ENCODE measurements at regions not wholly inside any gene's neighbourhood (a gene's known extent, or its start where the extent isn't known, plus 50 kb on each side); places are given as distances from the start of the nearest gene placed in this dataset.

GRCh38 chr1:183733715-183734114, 71.2 kb upstream of the RGL1 start:
- Mint-ChIP-seq H3K4me1 (ENCODE audit: low read depth, unreplicated experiment) (peaks cover 23% of the 10 kb centered on the region), H3K4me3 (ENCODE audit: unreplicated experiment) (no peak overlapping the region), H3K27ac (ENCODE audit: unreplicated experiment) (no peak overlapping the region), H3K27me3 (ENCODE audit: low read depth, unreplicated experiment) (no peaks in the 10 kb centered on the region), H3K9me3 (ENCODE audit: unreplicated experiment) (no peaks in the 10 kb centered on the region), H3K36me3 (ENCODE audit: low read depth, unreplicated experiment) (no peaks in the 10 kb centered on the region)
- Histone ChIP-seq H3K27me3 (ENCODE audit: insufficient read depth, low read length) (no peaks in the 10 kb centered on the region), H3K4me2 (ENCODE audit: low read length) (no peak overlapping the region), H3K9me3 (ENCODE audit: insufficient read depth, low read depth, low read length) (no peaks in the 10 kb centered on the region), H3K36me3 (ENCODE audit: insufficient read depth, low read length) (no peaks in the 10 kb centered on the region), H3K9ac (ENCODE audit: low read length) (no peak overlapping the region), H3K4me3 (ENCODE audit: insufficient read depth, low read depth, low read length) (no peak overlapping the region), H3K79me2 (ENCODE audit: insufficient read depth, low read length) (no peaks in the 10 kb centered on the region), H3K4me1 (ENCODE audit: insufficient read depth, low read length) (no peaks in the 10 kb centered on the region), H3K27ac (ENCODE audit: low read depth, low read length) (no peak overlapping the region), H4K20me1 (ENCODE audit: insufficient read depth, low read length) (no peaks in the 10 kb centered on the region), H2AFZ (ENCODE audit: low read depth, low read length) (no peak overlapping the region)
- TF ChIP-seq EZH2 (IDR thresholded peaks at IDR 0.05; ENCODE audit: insufficient read depth, low read length), result no peak
- TF ChIP-seq, protein P1, sequence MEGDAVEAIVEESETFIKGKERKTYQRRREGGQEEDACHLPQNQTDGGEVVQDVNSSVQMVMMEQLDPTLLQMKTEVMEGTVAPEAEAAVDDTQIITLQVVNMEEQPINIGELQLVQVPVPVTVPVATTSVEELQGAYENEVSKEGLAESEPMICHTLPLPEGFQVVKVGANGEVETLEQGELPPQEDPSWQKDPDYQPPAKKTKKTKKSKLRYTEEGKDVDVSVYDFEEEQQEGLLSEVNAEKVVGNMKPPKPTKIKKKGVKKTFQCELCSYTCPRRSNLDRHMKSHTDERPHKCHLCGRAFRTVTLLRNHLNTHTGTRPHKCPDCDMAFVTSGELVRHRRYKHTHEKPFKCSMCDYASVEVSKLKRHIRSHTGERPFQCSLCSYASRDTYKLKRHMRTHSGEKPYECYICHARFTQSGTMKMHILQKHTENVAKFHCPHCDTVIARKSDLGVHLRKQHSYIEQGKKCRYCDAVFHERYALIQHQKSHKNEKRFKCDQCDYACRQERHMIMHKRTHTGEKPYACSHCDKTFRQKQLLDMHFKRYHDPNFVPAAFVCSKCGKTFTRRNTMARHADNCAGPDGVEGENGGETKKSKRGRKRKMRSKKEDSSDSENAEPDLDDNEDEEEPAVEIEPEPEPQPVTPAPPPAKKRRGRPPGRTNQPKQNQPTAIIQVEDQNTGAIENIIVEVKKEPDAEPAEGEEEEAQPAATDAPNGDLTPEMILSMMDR (IDR thresholded peaks at IDR 0.05; ENCODE audit: insufficient read depth, low read depth, low read length), result no peak
- DNase-seq (ENCODE audit: low read depth), result no peak
- no peak for FAIRE-seq

- Histone ChIP-seq H3K27ac (ENCODE audit: low read depth, low read length) (no peak overlapping the region), H3K9ac (ENCODE audit: low read length) (no peak overlapping the region), H3K27me3 (ENCODE audit: insufficient read depth, low read length) (no peaks in the 10 kb centered on the region), H3K9me3 (ENCODE audit: insufficient read depth, low read depth, low read length) (no peaks in the 10 kb centered on the region), H3K4me2 (ENCODE audit: low read length) (no peak overlapping the region), H3K36me3 (ENCODE audit: insufficient read depth, low read length) (no peaks in the 10 kb centered on the region), H3K4me1 (ENCODE audit: insufficient read depth, low read length) (no peaks in the 10 kb centered on the region), H3K79me2 (ENCODE audit: insufficient read depth, low read length) (no peaks in the 10 kb centered on the region), H3K4me3 (ENCODE audit: insufficient read depth, low read depth, low read length) (no peak overlapping the region), H2AFZ (ENCODE audit: low read depth, low read length) (no peak overlapping the region), H4K20me1 (ENCODE audit: insufficient read depth, low read length) (no peaks in the 10 kb centered on the region)
- peaks cover 23% of the 10 kb centered on the region for H3K4me1 Mint-ChIP-seq (ENCODE audit: low read depth, unreplicated experiment)
- no peak for TF ChIP-seq EZH2 (IDR thresholded peaks at IDR 0.05; ENCODE audit: insufficient read depth, low read length)
- TF ChIP-seq, protein P1 (IDR thresholded peaks at IDR 0.05; ENCODE audit: insufficient read depth, low read depth, low read length), result no peak
- H3K27ac Mint-ChIP-seq (ENCODE audit: unreplicated experiment), result no peak overlapping the region
- DNase-seq (ENCODE audit: low read depth) (no peak), FAIRE-seq (no peak)
- no peaks in the 10 kb centered on the region for H3K27me3 Mint-ChIP-seq (ENCODE audit: low read depth, unreplicated experiment)
- H3K4me3 Mint-ChIP-seq (ENCODE audit: unreplicated experiment), result no peak overlapping the region
- H3K36me3 Mint-ChIP-seq (ENCODE audit: low read depth, unreplicated experiment), result no peaks in the 10 kb centered on the region
- no peaks in the 10 kb centered on the region for H3K9me3 Mint-ChIP-seq (ENCODE audit: unreplicated experiment)
Measured at GRCh38 chr1:183732236-183732880, 72.6 kb upstream of the RGL1 start.

DNA sequence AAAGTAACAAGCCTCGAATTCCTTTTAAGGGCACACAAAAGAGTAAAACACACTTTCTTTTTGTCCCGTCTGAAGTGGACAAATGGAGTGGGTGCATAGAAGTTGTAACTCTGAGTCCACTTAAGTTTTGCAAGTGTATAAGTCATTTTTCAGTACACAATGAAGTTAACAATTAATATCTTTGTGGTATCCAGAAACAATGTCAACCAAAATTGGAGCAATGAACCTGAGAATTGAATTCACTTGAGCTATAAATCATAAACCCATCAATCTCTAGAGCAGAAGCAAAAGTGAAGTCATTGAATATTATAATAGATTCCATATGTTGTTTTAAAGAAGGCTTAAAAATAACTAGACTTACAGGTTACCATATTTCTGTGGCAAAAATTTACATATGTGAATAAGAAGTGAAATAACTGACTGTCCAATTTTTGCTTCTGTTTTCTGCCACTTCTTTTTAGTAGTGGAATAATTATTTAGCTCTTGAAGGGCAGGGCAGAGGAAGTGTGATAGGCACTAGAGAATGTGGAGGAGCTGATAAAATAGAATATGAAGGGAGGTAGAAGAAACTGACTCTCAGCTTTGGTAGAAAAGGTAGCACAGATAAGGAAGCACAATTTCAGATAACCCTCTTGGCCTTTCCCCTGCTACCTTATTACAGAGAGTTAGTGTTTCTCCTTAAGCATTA, 73.9 kb upstream of the RGL1 start:
- no peaks in the 10 kb centered on the region for H3K27me3 Mint-ChIP-seq (ENCODE audit: low read depth, unreplicated experiment)
- no peak overlapping the region for H3K4me3 ChIP-seq (ENCODE audit: insufficient read depth, low read depth, low read length)
- H4K20me1 ChIP-seq (ENCODE audit: insufficient read depth, low read length), result no peaks in the 10 kb centered on the region
- no peak for DNase-seq (ENCODE audit: low read depth)
- no peak overlapping the region for H3K27ac Mint-ChIP-seq (ENCODE audit: unreplicated experiment)
- no peak overlapping the region for H3K4me2 ChIP-seq (ENCODE audit: low read length)
- H3K36me3 Mint-ChIP-seq (ENCODE audit: low read depth, unreplicated experiment), result no peaks in the 10 kb centered on the region
- no peaks in the 10 kb centered on the region for H3K79me2 ChIP-seq (ENCODE audit: insufficient read depth, low read length)
- TF ChIP-seq EZH2 (IDR thresholded peaks at IDR 0.05; ENCODE audit: insufficient read depth, low read length), result no peak
- TF ChIP-seq, protein P1 (IDR thresholded peaks at IDR 0.05; ENCODE audit: insufficient read depth, low read depth, low read length), result no peak
- peaks cover 17% of the 10 kb centered on the region for H3K4me1 Mint-ChIP-seq (ENCODE audit: low read depth, unreplicated experiment)
- no peak for FAIRE-seq
- H3K27ac ChIP-seq (ENCODE audit: low read depth, low read length), result no peak overlapping the region
- H3K9me3 ChIP-seq (ENCODE audit: insufficient read depth, low read depth, low read length), result no peaks in the 10 kb centered on the region
- H3K4me3 Mint-ChIP-seq (ENCODE audit: unreplicated experiment), result no peak overlapping the region
- no peaks in the 10 kb centered on the region for H3K4me1 ChIP-seq (ENCODE audit: insufficient read depth, low read length)
- no peak overlapping the region for H3K9ac ChIP-seq (ENCODE audit: low read length)
- no peaks in the 10 kb centered on the region for H3K27me3 ChIP-seq (ENCODE audit: insufficient read depth, low read length)
- H3K9me3 Mint-ChIP-seq (ENCODE audit: unreplicated experiment), result no peaks in the 10 kb centered on the region
- no peaks in the 10 kb centered on the region for H3K36me3 ChIP-seq (ENCODE audit: insufficient read depth, low read length)
- H2AFZ ChIP-seq (ENCODE audit: low read depth, low read length), result no peak overlapping the region
